ENCODE measurements at regions not wholly inside any gene's neighbourhood (a gene's known extent, or its start where the extent isn't known, plus 50 kb on each side); places are given as distances from the start of the nearest gene placed in this dataset.
"Not testable (repeated sequence)": the region's sequence is repeated elsewhere in the genome, so short reads cannot be mapped to it uniquely, and the experiment has no call there.

- DNase-seq = no peak
Measured at GRCh38 chr14:101294136-101294535, 267.2 kb upstream of the DIO3 start.

GRCh38 chr14:101299781-101300180, 261.5 kb upstream of the DIO3 start:
- not testable (repeated sequence) for DNase-seq

- DNase-seq = no peak
Measured at GRCh38 chr14:101301011-101301410, 260.3 kb upstream of the DIO3 start.

GRCh38 chr14:101307162-101307561, 254.1 kb upstream of the DIO3 start:
- not testable (repeated sequence) for DNase-seq

GRCh38 chr14:101311186-101311585, 250.1 kb upstream of the DIO3 start:
- not testable (repeated sequence) for DNase-seq

GRCh38 chr14:101313268-101313667, 248.0 kb upstream of the DIO3 start:
- DNase-seq = no peak

- no peak for DNase-seq
Measured at GRCh38 chr14:101315802-101316296, 245.4 kb upstream of the DIO3 start.

GRCh38 chr14:101318271-101318670, 243.0 kb upstream of the DIO3 start:
- DNase-seq = no peak

GRCh38 chr14:101320396-101320795, 240.9 kb upstream of the DIO3 start:
- no peak for DNase-seq

- DNase-seq = no peak
Measured at GRCh38 chr14:101322223-101322622, 239.1 kb upstream of the DIO3 start.

GRCh38 chr14:101323111-101323510, 238.2 kb upstream of the DIO3 start:
- no peak for DNase-seq

- not testable (repeated sequence) for DNase-seq
Measured at GRCh38 chr14:101323614-101324235, 237.6 kb upstream of the DIO3 start.

GRCh38 chr14:101325319-101325718, 236.0 kb upstream of the DIO3 start:
- no peak for DNase-seq

- DNase-seq = no peak
Measured at GRCh38 chr14:101328412-101329028, 232.8 kb upstream of the DIO3 start.

- DNase-seq = no peak
Measured at GRCh38 chr14:101330416-101331140, 230.7 kb upstream of the DIO3 start.

GRCh38 chr14:101331141-101331525, 230.2 kb upstream of the DIO3 start:
- no peak for DNase-seq

- DNase-seq = no peak
Measured at GRCh38 chr14:101331661-101332169, 229.6 kb upstream of the DIO3 start.

- DNase-seq = no peak
Measured at GRCh38 chr14:101332281-101332680, 229.0 kb upstream of the DIO3 start.

GRCh38 chr14:101333335-101334280, 227.7 kb upstream of the DIO3 start:
- no peak for DNase-seq

- DNase-seq = no peak
Measured at GRCh38 chr14:101334656-101335055, 226.6 kb upstream of the DIO3 start.

- DNase-seq = no peak
Measured at GRCh38 chr14:101335061-101335661, 226.1 kb upstream of the DIO3 start.

- DNase-seq = no peak
Measured at GRCh38 chr14:101336183-101336582, 225.1 kb upstream of the DIO3 start.
